Medulla oblongata (tissue), 1 donor: ENCODE measurements at regions not wholly inside any gene's neighbourhood (a gene's known extent, or its start where the extent isn't known, plus 50 kb on each side); places are given as distances from the start of the nearest gene placed in this dataset.
A peak's percentile ranks its signal among the peaks of the same experiment; 100 is the strongest.
"Not testable (repeated sequence)": the region's sequence is repeated elsewhere in the genome, so short reads cannot be mapped to it uniquely, and the experiment has no call there.

Source experiments
- DNase-seq: peaks from one replicate; pipeline ENCODE4 v3.0.0-alpha.2; 2015; ENCODE audit errors: extremely low spot score

- DNase-seq: no peak
Observed at GRCh38 chr5:71905834-71906711, 187.0 kb downstream of the CARTPT start.

DNA sequence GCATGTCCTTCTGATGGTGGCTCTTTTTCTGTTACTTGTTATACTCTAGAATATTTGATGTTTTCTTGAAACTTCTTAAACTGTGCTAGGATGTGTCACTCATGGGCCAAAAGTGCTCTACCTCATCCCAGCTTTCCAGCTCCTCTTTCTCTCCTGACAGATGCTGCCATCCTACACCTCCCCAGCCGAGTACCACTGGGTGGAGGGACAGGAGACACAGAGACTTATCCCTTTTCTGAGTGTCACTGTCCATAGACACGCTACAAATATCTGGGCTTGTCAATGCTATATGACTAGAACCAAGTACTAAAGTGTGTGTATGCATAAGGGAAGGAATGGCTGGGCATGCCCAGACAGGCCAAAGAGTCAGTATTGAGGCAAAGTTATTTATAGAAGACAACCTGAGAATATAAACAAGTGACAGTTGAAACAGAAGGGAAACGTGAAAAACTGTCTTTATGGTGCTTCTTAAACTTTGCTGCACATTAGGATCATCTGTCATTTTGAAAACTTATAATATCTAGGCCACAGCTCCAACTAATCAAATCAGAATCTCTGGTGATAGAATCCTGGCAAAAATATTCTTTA, 188.0 kb downstream of the CARTPT start:
- no peak for DNase-seq

DNA sequence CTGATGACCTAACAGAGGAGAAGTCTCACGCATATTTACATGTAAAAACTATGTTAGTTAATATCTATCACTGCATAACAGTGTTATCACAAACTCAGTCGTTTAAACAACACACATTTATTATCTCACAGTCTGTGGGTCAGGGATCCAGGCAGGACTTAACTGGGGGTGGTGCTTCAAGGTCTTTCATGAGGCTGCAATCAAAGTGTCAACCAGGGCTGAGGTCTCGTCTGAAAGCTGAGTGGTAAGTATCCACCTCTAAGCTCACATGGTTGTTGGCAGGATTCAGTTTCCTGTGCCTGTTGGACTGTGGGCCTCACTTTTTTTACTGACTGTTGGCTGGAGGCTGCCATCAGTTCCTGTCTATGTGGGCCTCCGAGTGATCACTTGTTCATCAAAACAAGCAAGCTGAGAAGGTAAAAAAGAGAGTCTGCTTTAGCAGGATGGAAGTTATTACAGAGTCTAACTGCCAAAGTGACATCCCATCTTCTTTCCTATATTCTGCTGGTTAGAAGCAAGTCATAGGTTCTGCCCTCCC, 188.6 kb downstream of the CARTPT start:
- DNase-seq: no peak

GRCh38 chr5:71910741-71911140, 191.7 kb downstream of the CARTPT start:
- no peak for DNase-seq

DNA sequence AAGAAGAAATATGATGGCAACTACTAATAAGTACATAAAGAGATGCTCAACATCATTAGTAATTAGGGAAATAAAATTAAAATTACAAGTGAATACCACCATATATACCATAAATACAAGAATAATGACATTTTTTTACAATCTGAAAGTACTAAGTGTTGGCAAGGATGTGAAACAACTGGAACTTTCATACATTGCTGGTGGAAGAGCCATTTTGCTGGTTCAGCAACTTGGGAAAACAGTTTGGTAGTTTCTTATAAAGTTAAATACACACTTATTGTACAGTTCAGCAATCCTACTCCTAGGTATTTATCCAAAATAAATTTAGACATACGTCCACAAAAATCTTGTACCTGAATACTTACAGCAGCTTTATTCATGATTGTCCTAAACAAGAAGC, 192.9 kb downstream of the CARTPT start:
- no peak for DNase-seq

DNA sequence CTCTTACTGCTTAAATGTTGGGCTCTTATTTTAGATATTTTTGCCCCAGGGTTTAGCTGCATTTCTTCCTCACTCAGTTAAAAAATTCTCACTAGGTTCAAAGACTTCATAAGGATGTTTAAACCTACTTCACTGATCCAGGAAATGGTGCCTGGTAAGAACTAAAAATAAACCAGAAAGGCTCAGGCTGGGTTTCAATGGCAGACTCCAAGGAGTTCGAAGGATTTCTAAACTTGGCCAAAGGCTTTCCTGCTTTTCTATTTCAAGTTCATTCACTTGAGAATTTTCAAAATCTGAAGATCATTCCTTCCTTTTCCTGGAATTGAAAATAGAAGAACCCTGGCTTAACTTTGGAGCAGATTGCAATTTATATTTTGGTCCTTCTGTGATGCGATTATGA, 193.0 kb upstream of the MAP1B start:
- no peak for DNase-seq

DNA sequence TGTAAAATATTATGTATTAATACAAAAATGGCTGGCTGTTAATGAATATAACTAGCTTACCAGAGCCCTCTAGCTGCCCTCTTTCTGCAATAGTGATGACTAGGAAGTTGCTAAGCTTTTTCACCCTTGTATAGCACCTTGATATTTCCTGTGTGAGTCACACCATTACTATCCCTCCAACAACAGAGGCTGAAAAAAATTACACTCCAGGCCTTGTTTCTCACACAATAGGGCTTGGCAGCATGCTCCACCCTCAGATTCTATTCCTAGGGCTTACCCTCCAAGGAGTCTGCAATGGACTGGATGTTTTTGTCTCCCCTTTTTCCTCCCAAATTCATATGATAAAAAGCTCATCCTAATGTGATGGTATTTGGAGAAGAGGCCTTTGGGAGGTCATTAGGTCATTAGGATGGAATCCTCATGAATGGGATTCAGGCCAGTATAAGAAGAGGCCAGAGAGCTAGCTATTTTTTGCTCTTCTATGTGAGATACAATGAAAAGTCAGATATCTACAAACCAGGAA, 184.6 kb upstream of the MAP1B start:
- no peak for DNase-seq

DNA sequence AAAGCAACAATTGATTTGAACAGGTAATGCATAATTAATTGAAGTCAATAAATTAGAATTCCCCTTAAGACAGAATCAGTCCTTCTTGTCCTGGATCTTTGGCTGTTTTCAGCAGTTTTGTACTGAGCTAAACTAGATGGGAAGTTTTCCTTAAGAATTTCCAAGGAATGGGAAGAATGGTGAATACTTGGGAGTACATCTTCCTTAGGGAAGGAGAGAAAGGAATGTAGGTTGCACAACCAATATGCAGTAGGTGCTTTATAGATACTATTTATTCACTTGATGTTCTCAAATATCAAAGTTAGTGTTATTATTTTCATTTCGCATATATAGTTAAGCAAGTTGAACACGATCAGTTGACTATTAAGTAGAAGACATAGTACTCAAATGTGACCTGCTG, 183.5 kb upstream of the MAP1B start:
- DNase-seq: no peak

DNA sequence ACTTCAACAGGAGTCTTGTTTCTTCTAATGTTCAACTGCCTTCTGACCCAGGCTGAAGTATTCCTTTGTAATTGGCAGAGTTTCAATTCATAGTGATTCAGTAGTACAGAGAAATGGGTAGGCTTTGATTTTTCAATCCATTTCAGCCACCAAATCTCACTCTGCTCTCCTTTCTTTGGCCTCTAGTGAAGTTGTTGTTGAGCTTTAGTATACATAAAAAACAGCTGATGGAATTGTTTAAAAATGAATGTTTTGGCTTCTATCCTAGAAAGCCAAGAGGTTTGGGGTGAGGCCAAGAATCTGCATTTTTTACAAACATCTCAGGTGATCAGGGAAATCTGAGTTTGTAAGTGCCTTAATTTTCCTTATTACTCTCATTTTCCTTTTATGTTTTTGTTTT, 182.9 kb upstream of the MAP1B start:
- no peak for DNase-seq

GRCh38 chr5:71924980-71925379, 182.3 kb upstream of the MAP1B start:
- DNase-seq: no peak

DNA sequence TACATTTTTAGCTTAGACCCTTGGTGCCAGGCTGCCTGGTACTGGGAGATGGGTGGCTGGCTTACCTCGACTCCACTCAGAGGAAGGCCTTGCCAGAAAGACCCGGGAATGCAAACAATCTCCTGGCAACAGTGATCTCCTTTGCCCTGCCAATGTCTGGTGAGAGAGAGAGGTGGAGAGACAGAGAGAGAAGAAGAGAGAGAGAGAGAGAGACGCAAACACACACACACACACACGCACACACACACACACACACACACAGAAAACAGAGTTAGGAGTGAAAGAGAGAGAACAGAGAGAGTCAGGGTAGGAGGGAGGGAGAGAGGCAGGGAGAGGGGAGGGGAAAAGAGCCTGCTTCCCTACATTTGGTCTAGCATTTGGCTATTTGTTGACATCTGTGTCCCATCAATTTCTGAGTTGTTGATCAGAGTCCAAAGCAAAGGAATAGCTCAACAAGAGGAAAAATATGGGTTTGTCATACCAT, 181.6 kb upstream of the MAP1B start:
- DNase-seq: no peak

DNA sequence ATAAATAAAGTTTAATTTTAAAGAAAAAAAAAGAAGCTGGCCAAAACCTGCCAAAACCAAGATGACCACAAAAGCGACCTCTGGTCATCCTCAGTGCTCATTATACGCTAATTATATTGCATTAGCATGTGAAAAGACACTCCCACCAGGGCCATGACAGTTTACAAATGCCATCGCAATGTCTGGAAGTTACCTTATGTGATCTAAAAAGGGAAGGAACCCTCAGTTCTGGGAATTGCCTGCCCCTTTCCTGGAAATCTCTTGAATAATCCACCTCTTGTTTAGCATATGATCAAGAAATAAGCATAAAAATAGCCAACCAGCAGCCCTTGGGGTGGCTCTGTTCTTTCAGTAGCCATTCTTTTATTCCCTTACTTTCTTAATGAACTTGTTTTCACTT, 178.3 kb upstream of the MAP1B start:
- no peak for DNase-seq

DNA sequence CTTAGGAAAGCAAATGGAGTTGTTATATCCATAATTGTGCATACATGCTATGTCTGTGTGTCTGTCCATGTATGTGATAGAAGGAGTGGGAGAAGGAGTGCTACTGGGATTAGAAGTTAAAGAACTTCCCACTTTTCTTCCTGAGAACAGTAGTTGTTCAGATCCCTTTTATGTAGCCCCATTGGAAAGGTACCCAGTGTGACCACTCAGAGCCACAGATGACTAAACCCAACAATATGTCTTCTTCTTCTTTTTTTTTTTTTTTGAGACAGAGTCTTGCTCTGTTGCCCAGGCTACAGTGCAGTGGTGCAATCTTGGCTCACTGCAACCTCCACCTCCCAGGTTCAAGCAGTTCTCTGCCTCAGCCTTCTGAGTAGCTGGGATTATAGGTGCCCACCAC, 176.7 kb upstream of the MAP1B start:
- not testable (repeated sequence) for DNase-seq

- no peak for DNase-seq
Observed at GRCh38 chr5:71932131-71932654, 175.1 kb upstream of the MAP1B start.

- peak; percentile 54 for DNase-seq
Observed at GRCh38 chr5:71932655-71933338, 174.5 kb upstream of the MAP1B start.

DNA sequence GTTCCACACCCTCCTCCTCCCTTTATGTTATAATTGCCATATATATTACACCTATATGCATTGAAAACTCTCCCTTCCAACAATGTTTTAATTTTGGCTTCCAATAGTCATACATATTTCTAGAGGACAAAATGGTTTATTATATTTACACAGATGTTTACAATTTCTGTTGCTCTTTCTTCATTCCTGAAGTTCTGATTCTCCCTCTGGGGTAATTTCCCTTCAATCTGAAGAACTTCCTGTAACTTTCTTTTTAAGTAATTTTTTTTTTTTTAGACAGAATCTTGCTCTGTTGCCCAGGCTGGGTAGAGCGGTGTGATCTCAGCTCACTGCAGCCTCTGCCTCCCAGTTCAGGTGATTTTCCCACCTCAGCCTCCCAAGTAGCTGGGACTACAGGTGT, 173.0 kb upstream of the MAP1B start:
- DNase-seq: no peak

GRCh38 chr5:71937921-71938698, 169.2 kb upstream of the MAP1B start:
- DNase-seq: peak; percentile 56

DNA sequence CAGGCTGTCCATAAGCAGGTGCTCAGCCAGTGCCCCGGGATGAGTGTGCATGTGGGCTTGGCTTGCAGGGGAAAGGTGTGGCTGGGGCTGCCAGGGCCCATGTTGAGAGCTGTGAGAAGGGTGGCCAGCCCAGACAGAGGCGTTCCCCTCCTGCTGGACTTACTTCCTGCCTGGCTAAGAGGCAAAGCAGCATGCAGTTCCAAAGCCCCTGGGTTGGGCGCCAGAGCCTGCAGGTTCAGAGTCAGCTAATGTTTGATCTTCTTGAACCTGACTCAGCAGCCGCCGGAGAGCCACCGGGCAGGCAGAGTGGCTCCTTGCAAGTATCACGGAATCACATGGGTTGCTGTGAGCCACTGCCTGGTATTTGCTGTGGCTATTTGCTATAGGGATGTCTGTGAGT, 168.4 kb upstream of the MAP1B start:
- DNase-seq: peak; percentile 10

GRCh38 chr5:71939452-71940230, 167.6 kb upstream of the MAP1B start:
- peak; percentile 24 for DNase-seq

GRCh38 chr5:71943874-71944273, 163.4 kb upstream of the MAP1B start:
- DNase-seq: no peak
